OCI-LY1 (cell line): ENCODE measurements at regions not wholly inside any gene's neighbourhood (a gene's known extent, or its start where the extent isn't known, plus 50 kb on each side); places are given as distances from the start of the nearest gene placed in this dataset.

Experiments used
- H2AFZ ChIP-seq: fragments of 200-600 bp; sonication (generic), shearing (Covaris generic); 2 replicates; pipeline ENCODE4 v1.6.0; 2014; ENCODE audit warnings: antibody characterized with exemption, mild to moderate bottlenecking, low read length
- H3F3A ChIP-seq: fragments of 200-600 bp; sonication (generic), shearing (Covaris generic); 2 replicates; pipeline ENCODE4 v1.6.0; 2014; ENCODE audit warnings: mild to moderate bottlenecking, antibody characterized with exemption, low read length, moderate library complexity; ENCODE audit not compliant: insufficient read depth
- H3K27ac ChIP-seq: fragments of 200-600 bp; sonication (generic); 2 replicates; pipeline ENCODE4 v1.5.1; 2014; ENCODE audit warnings: low read length, mixed run types, mild to moderate bottlenecking, low read depth; ENCODE audit not compliant: poor library complexity, severe bottlenecking
- H3K27me3 ChIP-seq: fragments of 200-600 bp; sonication (generic); 2 replicates; pipeline ENCODE4 v1.6.0; 2014; ENCODE audit warnings: antibody characterized with exemption, mild to moderate bottlenecking, low read length, moderate library complexity; ENCODE audit not compliant: insufficient read depth
- H3K36me3 ChIP-seq: fragments of 200-600 bp; sonication (generic); 2 replicates; pipeline ENCODE4 v1.6.1; 2014; ENCODE audit warnings: mild to moderate bottlenecking, antibody characterized with exemption, low read length, moderate library complexity, mixed read lengths; ENCODE audit not compliant: insufficient read depth
- H3K4me1 ChIP-seq: fragments of 200-600 bp; sonication (generic); 2 replicates; pipeline ENCODE4 v1.5.1; 2014; ENCODE audit warnings: mild to moderate bottlenecking, low read length, moderate library complexity; ENCODE audit not compliant: insufficient read depth, severe bottlenecking
- H3K4me2 ChIP-seq: fragments of 200-600 bp; sonication (generic), shearing (Covaris generic); 2 replicates; pipeline ENCODE4 v1.6.1; 2014; ENCODE audit warnings: low read length
- H3K4me3 ChIP-seq: fragments of 200-600 bp; sonication (generic); 2 replicates; pipeline ENCODE4 v1.5.1; 2014; ENCODE audit warnings: low read length, low read depth, mild to moderate bottlenecking, mixed read lengths; ENCODE audit not compliant: poor library complexity, severe bottlenecking
- H3K79me2 ChIP-seq: fragments of 200-600 bp; shearing (Covaris generic); 2 replicates; pipeline ENCODE4 v1.6.1; 2016; ENCODE audit warnings: mixed run types, low read length, mixed read lengths; ENCODE audit not compliant: insufficient read depth
- H3K9ac ChIP-seq: fragments of 200-600 bp; sonication (generic), shearing (Covaris generic); 2 replicates; pipeline ENCODE4 v1.6.1; 2014; ENCODE audit warnings: mild to moderate bottlenecking, low read length, mixed read lengths
- H3K9me2 ChIP-seq: fragments of 200-600 bp; sonication (generic), shearing (Covaris generic); 2 replicates; pipeline ENCODE4 v1.6.1; 2014; ENCODE audit warnings: low read depth, mild to moderate bottlenecking, low read length, mixed read lengths
- H3K9me3 ChIP-seq: fragments of 200-600 bp; shearing (Covaris generic); 2 replicates; pipeline ENCODE4 v1.6.1; 2014; ENCODE audit warnings: low read length, mixed read lengths
- H4K20me1 ChIP-seq: fragments of 200-600 bp; sonication (generic), shearing (Covaris generic); 2 replicates; pipeline ENCODE4 v1.6.0; 2016; ENCODE audit warnings: mild to moderate bottlenecking, low read length; ENCODE audit not compliant: insufficient read depth
- CTCF ChIP-seq: fragments of 200-600 bp; sonication (generic), shearing (Covaris generic); IDR thresholded peaks from 2 replicates; pipeline ENCODE4 v1.5.1; 2017; ENCODE audit warnings: mild to moderate bottlenecking, antibody characterized with exemption, low read length, moderate library complexity, mixed read lengths
- EZH2 ChIP-seq: fragments of 200-600 bp; sonication (generic), shearing (Covaris generic); IDR thresholded peaks from 2 replicates; pipeline ENCODE4 v1.8.0; 2017; ENCODE audit warnings: borderline replicate concordance, mixed run types, mild to moderate bottlenecking, antibody characterized with exemption, low read length, moderate library complexity, mixed read lengths

DNA sequence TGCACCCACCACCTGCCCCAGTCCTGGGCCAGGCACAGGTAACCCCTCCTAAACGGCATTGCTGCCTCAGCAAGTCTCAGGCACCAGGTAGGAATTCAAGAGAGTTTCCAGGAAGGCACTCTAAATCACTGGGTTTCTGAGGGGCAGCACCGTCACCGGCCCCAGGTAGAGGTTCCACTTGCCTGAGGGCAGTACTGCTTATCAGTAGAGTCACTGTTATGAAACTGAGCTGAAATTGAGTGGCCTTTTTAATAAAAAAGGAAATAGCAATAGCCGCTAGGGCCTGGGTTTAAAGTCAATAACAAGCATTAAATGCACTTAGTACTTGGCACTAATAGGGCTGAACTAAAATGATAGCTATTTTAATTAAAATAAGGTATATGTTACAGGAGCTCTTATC lies 653.7 kb downstream of the METTL4 start:
- Histone ChIP-seq H3K9me2 (no peaks in the 10 kb centered on the region), H3K79me2 (no peaks in the 10 kb centered on the region), H3K36me3 (no peaks in the 10 kb centered on the region), H3K27me3 (no peaks in the 10 kb centered on the region), H3K4me2 (no peak overlapping the region), H4K20me1 (no peaks in the 10 kb centered on the region), H3F3A (no peaks in the 10 kb centered on the region), H3K4me3 (no peak overlapping the region), H3K9ac (no peak overlapping the region), H3K9me3 (no peaks in the 10 kb centered on the region), H2AFZ (no peak overlapping the region), H3K4me1 (no peaks in the 10 kb centered on the region), H3K27ac (no peak overlapping the region)
- TF ChIP-seq CTCF (no peak), EZH2 (no peak)

DNA sequence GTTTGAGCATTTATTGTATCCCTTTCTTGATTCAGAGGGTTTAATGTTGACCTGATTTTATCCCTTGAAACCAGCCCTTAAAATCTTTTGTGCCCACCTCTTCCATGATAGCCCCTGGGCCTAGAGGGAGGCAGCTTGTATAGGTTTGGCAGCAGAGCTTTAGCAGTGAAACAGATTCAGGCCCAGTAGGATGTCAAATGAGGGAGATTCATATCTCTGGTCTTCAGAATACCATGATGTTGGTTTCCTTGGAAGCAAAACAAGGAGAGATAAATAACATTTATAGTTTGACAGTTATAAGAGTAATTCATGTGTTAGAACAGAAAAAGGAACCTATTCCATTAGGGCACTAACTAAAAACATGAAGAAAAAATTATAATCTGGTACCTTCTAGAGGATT lies 649.2 kb downstream of the METTL4 start:
- Histone ChIP-seq H3F3A (no peaks in the 10 kb centered on the region), H3K9ac (no peak overlapping the region), H3K79me2 (no peaks in the 10 kb centered on the region), H3K27ac (no peak overlapping the region), H3K36me3 (no peaks in the 10 kb centered on the region), H3K4me1 (no peaks in the 10 kb centered on the region), H4K20me1 (no peaks in the 10 kb centered on the region), H3K9me2 (no peaks in the 10 kb centered on the region), H3K9me3 (no peaks in the 10 kb centered on the region), H3K4me3 (no peak overlapping the region), H3K27me3 (no peaks in the 10 kb centered on the region), H3K4me2 (no peak overlapping the region), H2AFZ (no peak overlapping the region)
- TF ChIP-seq EZH2 (no peak), CTCF (no peak)

- no peak overlapping the region for H2AFZ ChIP-seq
- H3K27me3 ChIP-seq, result no peaks in the 10 kb centered on the region
- H3K36me3 ChIP-seq, result no peaks in the 10 kb centered on the region
- no peak overlapping the region for H3K4me3 ChIP-seq
- no peaks in the 10 kb centered on the region for H3K79me2 ChIP-seq
- TF ChIP-seq EZH2 (no peak), CTCF (no peak)
- H3K4me2 ChIP-seq, result no peak overlapping the region
- no peaks in the 10 kb centered on the region for H3K9me2 ChIP-seq
- no peaks in the 10 kb centered on the region for H3K9me3 ChIP-seq
- H3F3A ChIP-seq, result no peaks in the 10 kb centered on the region
- no peaks in the 10 kb centered on the region for H4K20me1 ChIP-seq
- H3K27ac ChIP-seq, result no peak overlapping the region
- no peaks in the 10 kb centered on the region for H3K4me1 ChIP-seq
- no peak overlapping the region for H3K9ac ChIP-seq
Observed at GRCh38 chr18:1928711-1929110, 642.6 kb downstream of the METTL4 start.
